HCT116 (cell line): ENCODE measurements at regions not wholly inside any gene's neighbourhood (a gene's known extent, or its start where the extent isn't known, plus 50 kb on each side); places are given as distances from the start of the nearest gene placed in this dataset.

Experiments used
- ATAC-seq: fragments of 200-7000 bp; cut with Tn5 transposase; 2 replicates; pipeline ENCODE4 v1.9.1; 2020; ENCODE audit warnings: mild to moderate bottlenecking, moderate library complexity
- BruUV-seq: library from RNA; stranded (reverse); fragments of 400-500 nt; replicated peaks from 2 replicates; lab custom pipeline; 2021; lab: Mats Ljungman, UMichigan
- CTCF ChIA-PET: fragments of 300-600 bp; sonication (Branson Sonifier 250); formaldehyde crosslinking; loops from one replicate; lab custom pipeline; 2021; ENCODE audit warnings: antibody characterized with exemption; lab: Charles Lee
- POLR2A ChIA-PET: fragments of 300-600, 350-600 bp; sonication (Branson Sonifier 250); formaldehyde crosslinking; loops from one replicate; lab custom pipeline; 2021; ENCODE audit warnings: antibody characterized with exemption; lab: Charles Lee
- RAD21 ChIA-PET, 2 experiments: fragments of 300-600 bp; sonication (Branson Sonifier 250); formaldehyde crosslinking; loops; one replicate each; lab custom pipeline; 2023; ENCODE audit warnings: low total read pairs in 2 of 2; ENCODE audit not compliant: uncharacterized antibody in 2 of 2, unreplicated experiment in 2 of 2, low non-redundant PET in 1 of 2; lab: Charles Lee
- DNase-seq: peaks from one replicate; pipeline ENCODE4 v3.0.0-alpha.2; 2010; ENCODE audit warnings: low read depth, low spot score
- H2AFZ ChIP-seq: fragments of 200-600 bp; shearing (Covaris generic), sonication (generic); 2 replicates; pipeline ENCODE4 v1.6.1; 2017; ENCODE audit warnings: low read depth, mixed run types, mixed read lengths, antibody characterized with exemption, low read length; ENCODE audit not compliant: poor library complexity, severe bottlenecking
- H3K27ac ChIP-seq: 2 replicates; pipeline ENCODE4 v1.5.1; 2012; ENCODE audit warnings: low read depth, low read length
- H3K27me3 ChIP-seq: fragments of 200-600 bp; sonication (generic); 2 replicates; pipeline ENCODE4 v1.6.1; 2016; ENCODE audit warnings: mixed run types, low read length, mixed read lengths; ENCODE audit not compliant: insufficient read depth
- H3K36me3 ChIP-seq, 2 experiments: fragments of 200-500 bp in 1 of 2; fragments of 200-600 bp in 1 of 2; sonication (Bioruptor generic) in 1 of 2; sonication (generic) in 1 of 2; 2 replicates each; pipeline versions ENCODE4 v1.5.1 to v1.6.1; 2014 to 2016; ENCODE audit warnings: low read length in 2 of 2, inconsistent platforms in 1 of 2, mixed read lengths in 1 of 2, mixed run types in 1 of 2; ENCODE audit not compliant: insufficient read depth in 2 of 2, control insufficient read depth in 1 of 2
- H3K4me1 ChIP-seq, 2 experiments: fragments of 200-600 bp in 1 of 2; sonication (generic) in 1 of 2; 2 replicates each; pipeline versions ENCODE4 v1.5.1 to v1.6.1; 2012 to 2017; ENCODE audit warnings: low read length in 2 of 2, inconsistent platforms in 1 of 2, mild to moderate bottlenecking in 1 of 2, mixed read lengths in 1 of 2, mixed run types in 1 of 2, moderate library complexity in 1 of 2; ENCODE audit not compliant: insufficient read depth in 2 of 2, control insufficient read depth in 1 of 2
- H3K4me2 ChIP-seq: fragments of 200-600 bp; sonication (generic); 2 replicates; pipeline ENCODE4 v1.6.1; 2017; ENCODE audit warnings: mixed run types, low read length, mixed read lengths
- H3K4me3 ChIP-seq, 2 experiments: fragments of 200-600 bp in 1 of 2; sonication (generic) in 1 of 2; replicated peaks in 1 of 2; 2 replicates each; pipeline ENCODE4 v1.5.1; 2011 to 2016; ENCODE audit warnings: low read length in 2 of 2, control low read depth in 1 of 2, low read depth in 1 of 2, mild to moderate bottlenecking in 1 of 2, mixed read lengths in 1 of 2, mixed run types in 1 of 2
- H3K79me2 ChIP-seq: fragments of 200-600 bp; sonication (generic); 2 replicates; pipeline ENCODE4 v1.6.1; 2017; ENCODE audit warnings: mild to moderate bottlenecking, mixed run types, low read length, moderate library complexity, mixed read lengths; ENCODE audit not compliant: insufficient read depth
- H3K9ac ChIP-seq: fragments of 200-600 bp; sonication (generic); 2 replicates; pipeline ENCODE4 v1.6.1; 2016; ENCODE audit warnings: low read length, mixed read lengths
- H3K9me2 ChIP-seq: fragments of 200-600 bp; sonication (generic), shearing (Covaris generic); 2 replicates; pipeline ENCODE4 v1.6.1; 2017; ENCODE audit warnings: mixed run types, mild to moderate bottlenecking, moderate library complexity; ENCODE audit not compliant: insufficient read depth
- H3K9me3 ChIP-seq, 2 experiments: fragments of 200-500 bp in 1 of 2; fragments of 200-600 bp in 1 of 2; sonication (Bioruptor generic) in 1 of 2; sonication (generic) in 1 of 2; 2 replicates each; pipeline ENCODE4 v1.6.1; 2014 to 2017; ENCODE audit warnings: low read length in 2 of 2, mixed read lengths in 2 of 2, inconsistent platforms in 1 of 2, low read depth in 1 of 2, mild to moderate bottlenecking in 1 of 2, mixed run types in 1 of 2, moderate library complexity in 1 of 2; ENCODE audit not compliant: control insufficient read depth in 1 of 2, insufficient read depth in 1 of 2
- H4K20me1 ChIP-seq: fragments of 200-600 bp; sonication (generic), shearing (Covaris generic); 2 replicates; pipeline ENCODE4 v1.6.1; 2017; ENCODE audit warnings: mixed run types, mild to moderate bottlenecking, moderate library complexity; ENCODE audit not compliant: insufficient read depth
- ATF3 ChIP-seq: IDR thresholded peaks from 2 replicates; pipeline ENCODE4 v1.6.1; 2012
- CBX3 ChIP-seq: IDR thresholded peaks from 2 replicates; pipeline ENCODE4 v1.6.1; 2012; ENCODE audit warnings: low read depth
- CEBPB ChIP-seq: IDR thresholded peaks from 2 replicates; pipeline ENCODE4 v1.6.1; 2012; ENCODE audit warnings: low read depth
- EGR1 ChIP-seq: IDR thresholded peaks from 2 replicates; pipeline ENCODE4 v1.6.1; 2012; ENCODE audit warnings: low read depth
- ELF1 ChIP-seq: IDR thresholded peaks from 2 replicates; pipeline ENCODE4 v1.6.1; 2012; ENCODE audit warnings: low read depth, borderline replicate concordance
- EZH2phosphoT487 ChIP-seq: fragments of 200-600 bp; IDR thresholded peaks from 2 replicates; pipeline ENCODE4 v1.6.1; 2018; ENCODE audit warnings: antibody characterized with exemption, borderline replicate concordance
- FOSL1 ChIP-seq: IDR thresholded peaks from 2 replicates; pipeline ENCODE4 v1.6.1; 2012; ENCODE audit warnings: low read depth
- JUND ChIP-seq: IDR thresholded peaks from 2 replicates; pipeline ENCODE4 v1.6.1; 2012
- MAX ChIP-seq: IDR thresholded peaks from 2 replicates; pipeline ENCODE4 v1.6.1; 2012
- POLR2A ChIP-seq: IDR thresholded peaks from 2 replicates; pipeline ENCODE4 v1.7.0; 2011; ENCODE audit warnings: borderline replicate concordance; ENCODE audit not compliant: insufficient read depth, insufficient read length; ENCODE audit errors: extremely low read depth
- POLR2AphosphoS5 ChIP-seq: IDR thresholded peaks from 2 replicates; pipeline ENCODE4 v1.6.1; 2011; ENCODE audit warnings: mild to moderate bottlenecking, low read depth, low read length, moderate library complexity
- RAD21 ChIP-seq: IDR thresholded peaks from 2 replicates; pipeline ENCODE4 v1.6.1; 2012; ENCODE audit warnings: low read depth, mild to moderate bottlenecking
- REST ChIP-seq: IDR thresholded peaks from 2 replicates; pipeline ENCODE4 v1.6.1; 2012; ENCODE audit warnings: low read depth
- SP1 ChIP-seq: IDR thresholded peaks from 2 replicates; pipeline ENCODE4 v1.6.1; 2012; ENCODE audit warnings: low read depth
- SRF ChIP-seq: IDR thresholded peaks from 2 replicates; pipeline ENCODE4 v1.6.1; 2012; ENCODE audit warnings: low read depth
- TCF7L2 ChIP-seq: IDR thresholded peaks from 2 replicates; pipeline ENCODE4 v1.7.0; 2011; ENCODE audit warnings: borderline replicate concordance, inconsistent platforms; ENCODE audit not compliant: insufficient read depth, insufficient read length; ENCODE audit errors: extremely low read depth
- YY1 ChIP-seq: IDR thresholded peaks from 2 replicates; pipeline ENCODE4 v1.6.1; 2011; ENCODE audit warnings: low read length, low read depth, moderate library complexity, mild to moderate bottlenecking; ENCODE audit not compliant: insufficient replicate concordance; ENCODE audit errors: extremely low read depth
- ZBTB33 ChIP-seq: IDR thresholded peaks from 2 replicates; pipeline ENCODE4 v1.6.1; 2011; ENCODE audit warnings: mild to moderate bottlenecking, low read length, moderate library complexity; ENCODE audit not compliant: insufficient replicate concordance; ENCODE audit errors: extremely low read depth
- ZFX ChIP-seq: fragments of 450-650 bp; IDR thresholded peaks from 2 replicates; pipeline ENCODE4 v1.6.1; 2017
- ZNF274 ChIP-seq: fragments of 200-500 bp; sonication (Bioruptor generic); IDR thresholded peaks from 2 replicates; pipeline ENCODE4 v1.6.1; 2014; ENCODE audit warnings: mild to moderate bottlenecking, low read depth, low read length, inconsistent platforms
- intact Hi-C: fragments of 100-400 bp; cut with micrococcal nuclease; formaldehyde crosslinking; loops from 2 replicates; pipeline ENCODE4 v1.10.0; 2022

GRCh38 chr11:104238916-104239315 lies 75.0 kb upstream of the PDGFD start:
- Histone ChIP-seq H4K20me1 (no peaks in the 10 kb centered on the region), H3K9me2 (no peaks in the 10 kb centered on the region), H3K27me3 (no peaks in the 10 kb centered on the region), H3K27ac (no peak overlapping the region), H3K9ac (no peak overlapping the region), H3K4me3 (no peak overlapping the region), H3K4me2 (no peak overlapping the region), H3K9me3 (no peaks in the 10 kb centered on the region), H2AFZ (no peak overlapping the region), H3K4me1 (no peaks in the 10 kb centered on the region), H3K79me2 (no peaks in the 10 kb centered on the region), H3K36me3 (no peaks in the 10 kb centered on the region)
- no TSS peak for BruUV-seq
- no peak for ATAC-seq
- RAD21 ChIA-PET: no interaction called here
- no peak for DNase-seq
- intact Hi-C loops: no loop called here
- TF ChIP-seq ATF3 (no peak), EZH2phosphoT487 (no peak), CBX3 (no peak), EGR1 (no peak), ZBTB33 (no peak), MAX (no peak), RAD21 (no peak), ELF1 (no peak), POLR2A (no peak), ZNF274 (no peak), TCF7L2 (no peak), FOSL1 (no peak), ZFX (no peak), POLR2AphosphoS5 (no peak), JUND (no peak), SP1 (no peak), CEBPB (no peak), YY1 (no peak), REST (no peak), SRF (no peak)
- CTCF ChIA-PET: no interaction called here
- POLR2A ChIA-PET: no interaction called here
